Brain microvascular endothelial cell (primary cell): ENCODE measurements at regions not wholly inside any gene's neighbourhood (a gene's known extent, or its start where the extent isn't known, plus 50 kb on each side); places are given as distances from the start of the nearest gene placed in this dataset.

Experiments
- DNase-seq: peaks from one replicate; pipeline ENCODE4 v3.0.0-alpha.2; 2020
- H3K27ac ChIP-seq: fragments of 250-450 bp; sonication (Bioruptor Pico); 2 replicates; pipeline ENCODE4 v1.5.1; 2020; ENCODE audit warnings: mild to moderate bottlenecking, moderate library complexity
- H3K27me3 ChIP-seq: fragments of 250-450 bp; sonication (Bioruptor Pico); replicated peaks from 2 replicates; pipeline ENCODE4 v1.5.1; 2020; ENCODE audit warnings: mild to moderate bottlenecking
- H3K36me3 ChIP-seq: fragments of 250-450 bp; sonication (Bioruptor Pico); replicated peaks from 2 replicates; pipeline ENCODE4 v1.5.1; 2020; ENCODE audit warnings: mild to moderate bottlenecking
- H3K4me3 ChIP-seq: 2 replicates; pipeline ENCODE4 v1.5.1; 2011; ENCODE audit warnings: low read depth, mild to moderate bottlenecking, control low read depth, low read length, moderate library complexity
- CTCF ChIP-seq: IDR thresholded peaks from 2 replicates; pipeline ENCODE4 v1.5.1; 2011; ENCODE audit warnings: low read depth, mild to moderate bottlenecking, moderate library complexity, low read length, control low read depth, inconsistent platforms; ENCODE audit errors: missing control alignments
- in situ Hi-C: cut with HindIII; loops from 2 replicates; pipeline ENCODE4 v1.10.0; 2017; ENCODE audit warnings: low sequenced_read_pairs, low pct_ligation_motif_present

GRCh38 chr2:23243073-23243659 lies 141.8 kb upstream of the KLHL29 start:
- no peak for DNase-seq
- in situ Hi-C loops = no loop called here
- no peak overlapping the region for H3K27ac ChIP-seq

GRCh38 chr2:23244617-23245016 lies 140.4 kb upstream of the KLHL29 start:
- no peak overlapping the region for H3K27ac ChIP-seq
- in situ Hi-C loops = no loop called here
- TF ChIP-seq CTCF = no peak
- no peak overlapping the region for H3K4me3 ChIP-seq
- H3K36me3 ChIP-seq = no peaks in the 10 kb centered on the region
- DNase-seq = no peak
- no peaks in the 10 kb centered on the region for H3K27me3 ChIP-seq

More at GRCh38 chr2:23243073-23243659, 141.8 kb upstream of the KLHL29 start:
- Histone ChIP-seq H3K4me3 (no peak overlapping the region), H3K27me3 (no peaks in the 10 kb centered on the region), H3K36me3 (no peaks in the 10 kb centered on the region)
- TF ChIP-seq CTCF = no peak

- no peaks in the 10 kb centered on the region for H3K27me3 ChIP-seq
- no peaks in the 10 kb centered on the region for H3K36me3 ChIP-seq
- TF ChIP-seq CTCF = no peak
- no peak overlapping the region for H3K4me3 ChIP-seq
- no peak overlapping the region for H3K27ac ChIP-seq
- no peak for DNase-seq
- in situ Hi-C loops = no loop called here
Measured at GRCh38 chr2:23246992-23247683, 137.8 kb upstream of the KLHL29 start.

GRCh38 chr2:23248667-23249066 lies 136.3 kb upstream of the KLHL29 start:
- in situ Hi-C loops = no loop called here
- DNase-seq = no peak
- TF ChIP-seq CTCF = no peak

GRCh38 chr2:23249348-23249747 lies 135.6 kb upstream of the KLHL29 start:
- Histone ChIP-seq H3K27me3 (no peaks in the 10 kb centered on the region), H3K4me3 (no peak overlapping the region), H3K27ac (no peak overlapping the region), H3K36me3 (no peaks in the 10 kb centered on the region)
- in situ Hi-C loops = no loop called here
- no peak for TF ChIP-seq CTCF
- DNase-seq = no peak

More at GRCh38 chr2:23248667-23249066, 136.3 kb upstream of the KLHL29 start:
- Histone ChIP-seq H3K27ac (no peak overlapping the region), H3K4me3 (no peak overlapping the region), H3K27me3 (no peaks in the 10 kb centered on the region), H3K36me3 (no peaks in the 10 kb centered on the region)
